ENCODE measurements at regions not wholly inside any gene's neighbourhood (a gene's known extent, or its start where the extent isn't known, plus 50 kb on each side); places are given as distances from the start of the nearest gene placed in this dataset.

- no peak for ATAC-seq
- no peak for TF ChIP-seq CSDC2 (CRISPR knock-in tag; IDR thresholded peaks at IDR 0.05)
- no peak for TF ChIP-seq SNAI2 (CRISPR knock-in tag; IDR thresholded peaks at IDR 0.05)
- no peak for TF ChIP-seq ZNF565 (CRISPR knock-in tag; conservative IDR thresholded peaks at IDR 0.05; ENCODE audit: low read depth)
- TF ChIP-seq TCF4 (CRISPR knock-in tag; IDR thresholded peaks at IDR 0.05; ENCODE audit: borderline replicate concordance): no peak
- no peak for TF ChIP-seq BACH2 (CRISPR knock-in tag; IDR thresholded peaks at IDR 0.05; ENCODE audit: borderline replicate concordance)
- TF ChIP-seq ESRRG (CRISPR knock-in tag; IDR thresholded peaks at IDR 0.05): no peak
Observed at GRCh38 chr22:49475253-49475652, 352.4 kb downstream of the BRD1 start.

GRCh38 chr22:49473286-49473685, 354.4 kb downstream of the BRD1 start:
- no peak for ATAC-seq
- TF ChIP-seq ESRRG (CRISPR knock-in tag; IDR thresholded peaks at IDR 0.05) (no peak), OSR1 (CRISPR knock-in tag; IDR thresholded peaks at IDR 0.05) (no peak), GLIS3 (CRISPR knock-in tag; IDR thresholded peaks at IDR 0.05) (no peak)

- ATAC-seq: no peak
Observed at GRCh38 chr22:49470741-49471503, 356.8 kb downstream of the BRD1 start.

More at GRCh38 chr22:49470741-49471503, 356.8 kb downstream of the BRD1 start:
- TF ChIP-seq BACH2 (CRISPR knock-in tag; IDR thresholded peaks at IDR 0.05; ENCODE audit: borderline replicate concordance) (no peak), POU6F1 (CRISPR knock-in tag; IDR thresholded peaks at IDR 0.05; ENCODE audit: borderline replicate concordance, low read depth) (no peak), SNAI2 (CRISPR knock-in tag; IDR thresholded peaks at IDR 0.05) (no peak), ESRRG (CRISPR knock-in tag; IDR thresholded peaks at IDR 0.05) (no peak), TCF4 (CRISPR knock-in tag; IDR thresholded peaks at IDR 0.05; ENCODE audit: borderline replicate concordance) (no peak), GLIS3 (CRISPR knock-in tag; IDR thresholded peaks at IDR 0.05) (no peak), ZC3H10 (CRISPR knock-in tag; IDR thresholded peaks at IDR 0.05) (no peak), CSRNP3 (CRISPR knock-in tag; IDR thresholded peaks at IDR 0.05) (no peak), TSHZ2 (CRISPR knock-in tag; IDR thresholded peaks at IDR 0.05) (no peak), CREB5 (CRISPR knock-in tag; IDR thresholded peaks at IDR 0.05; ENCODE audit: low read depth) (no peak), ZNF8 (CRISPR knock-in tag; IDR thresholded peaks at IDR 0.05) (no peak), PATZ1 (CRISPR knock-in tag; IDR thresholded peaks at IDR 0.05; ENCODE audit: borderline replicate concordance) (no peak)

Measured in SK-N-SH treated with all-trans-retinoic acid at 6 μM for 48 hours (cell line).